Esophagus squamous epithelium (tissue), 5 donors: ENCODE measurements at regions not wholly inside any gene's neighbourhood (a gene's known extent, or its start where the extent isn't known, plus 50 kb on each side); places are given as distances from the start of the nearest gene placed in this dataset.

Experiments used
- DNase-seq: peaks from one replicate; lab custom pipeline; 2025; lab: John Stamatoyannopoulos, UW
- H3K27ac ChIP-seq, 4 donors: fragments of 200-600 bp; sonication (generic); one replicate each; pipeline ENCODE4 v1.5.1; 2016 to 2019; ENCODE audit warnings: mild to moderate bottlenecking in 1 of 4
- H3K27me3 ChIP-seq, 4 donors: fragments of 200-600 bp; sonication (generic); 1 replicate in 3 of 4; 2 replicates in 1 of 4; pipeline versions ENCODE4 v1.5.1 to v1.6.0; 2017 to 2021; ENCODE audit warnings: antibody characterized with exemption in 1 of 4
- H3K36me3 ChIP-seq, 3 donors: fragments of 200-600 bp; sonication (generic); one replicate each; pipeline ENCODE4 v1.5.1; 2016 to 2019
- H3K4me1 ChIP-seq, 3 donors: fragments of 200-600 bp; sonication (generic); one replicate each; pipeline ENCODE4 v1.5.1; 2017 to 2019
- H3K4me3 ChIP-seq, 4 donors: fragments of 200-600 bp; sonication (generic); 1 replicate in 3 of 4; 2 replicates in 1 of 4; pipeline ENCODE4 v1.5.1; 2016 to 2019; ENCODE audit warnings: mild to moderate bottlenecking in 2 of 4, moderate library complexity in 1 of 4
- H3K9me3 ChIP-seq, 3 donors: fragments of 200-600 bp; sonication (generic); one replicate each; pipeline ENCODE4 v1.5.1; 2016 to 2019
- POLR2A ChIP-seq, 4 donors: fragments of 450-650 bp; IDR thresholded peaks; one replicate each; pipeline ENCODE4 v1.6.1; 2017; ENCODE audit warnings: antibody characterized with exemption in 4 of 4, mild to moderate bottlenecking in 4 of 4, moderate library complexity in 3 of 4
- WGBS, 2 donors: methylation state at CpG; one replicate each; pipeline ENCODE4 v1.1.5; 2018; 5-methylcytosine and 5-hydroxymethylcytosine counted together
- intact Hi-C: fragments of 100-400 bp; cut with DNase I; formaldehyde crosslinking; loops from one replicate; pipeline ENCODE4 v1.15.0; 2022
- TF ChIP-seq, protein P1 (sequence below), 6 experiments: fragments of 450-650 bp in 4 of 6; fragments of 200-600 bp in 2 of 6; sonication (generic) in 2 of 6; IDR thresholded peaks; one replicate each; pipeline ENCODE4 v1.5.1; 2016 to 2019; ENCODE audit warnings: antibody characterized with exemption in 6 of 6, mild to moderate bottlenecking in 4 of 6, moderate library complexity in 4 of 6
- donor health status: DM: yes; HTN: yes; CAD: no.

DNA sequence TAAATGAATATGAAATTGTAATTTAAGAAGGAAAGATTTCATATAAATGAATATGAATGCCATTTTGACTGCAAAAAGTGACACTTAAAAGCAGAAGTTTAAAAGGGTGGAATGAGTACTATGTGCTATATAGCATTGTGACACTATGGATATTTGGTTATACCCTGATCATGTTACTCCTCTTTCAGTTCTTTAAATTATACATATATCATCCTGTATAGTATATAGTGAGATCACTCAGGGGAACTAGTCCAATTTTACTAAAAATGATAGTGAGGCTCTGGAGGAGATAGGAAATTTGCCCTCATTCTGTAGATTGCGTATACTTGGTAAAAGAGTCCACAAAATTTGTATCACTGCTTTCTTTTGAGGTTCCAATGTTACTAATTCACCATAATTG is 155.7 kb upstream of the BTG1 start:
- H3K4me1 ChIP-seq: peaks cover 0 to 8% (median 3%) of the 10 kb centered on the region in 3 donors
- whole genome bisulfite sequencing, 2 donors: 97 to 100% methylated on average over 1 of the region's 1 CpG
- H3K27me3 ChIP-seq: no peaks in the 10 kb centered on the region
- TF ChIP-seq, protein P1, sequence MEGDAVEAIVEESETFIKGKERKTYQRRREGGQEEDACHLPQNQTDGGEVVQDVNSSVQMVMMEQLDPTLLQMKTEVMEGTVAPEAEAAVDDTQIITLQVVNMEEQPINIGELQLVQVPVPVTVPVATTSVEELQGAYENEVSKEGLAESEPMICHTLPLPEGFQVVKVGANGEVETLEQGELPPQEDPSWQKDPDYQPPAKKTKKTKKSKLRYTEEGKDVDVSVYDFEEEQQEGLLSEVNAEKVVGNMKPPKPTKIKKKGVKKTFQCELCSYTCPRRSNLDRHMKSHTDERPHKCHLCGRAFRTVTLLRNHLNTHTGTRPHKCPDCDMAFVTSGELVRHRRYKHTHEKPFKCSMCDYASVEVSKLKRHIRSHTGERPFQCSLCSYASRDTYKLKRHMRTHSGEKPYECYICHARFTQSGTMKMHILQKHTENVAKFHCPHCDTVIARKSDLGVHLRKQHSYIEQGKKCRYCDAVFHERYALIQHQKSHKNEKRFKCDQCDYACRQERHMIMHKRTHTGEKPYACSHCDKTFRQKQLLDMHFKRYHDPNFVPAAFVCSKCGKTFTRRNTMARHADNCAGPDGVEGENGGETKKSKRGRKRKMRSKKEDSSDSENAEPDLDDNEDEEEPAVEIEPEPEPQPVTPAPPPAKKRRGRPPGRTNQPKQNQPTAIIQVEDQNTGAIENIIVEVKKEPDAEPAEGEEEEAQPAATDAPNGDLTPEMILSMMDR (IDR thresholded peaks at IDR 0.05): no peak
- no peak for TF ChIP-seq POLR2A (IDR thresholded peaks at IDR 0.05)
- no peaks in the 10 kb centered on the region for H3K9me3 ChIP-seq
- H3K36me3 ChIP-seq: no peaks in the 10 kb centered on the region
- no peak overlapping the region for H3K4me3 ChIP-seq
- intact Hi-C loops: no loop called here
- DNase-seq: no peak
- H3K27ac ChIP-seq: no peak overlapping the region

GRCh38 chr12:92300777-92301176 is 155.1 kb upstream of the BTG1 start:
- H3K9me3 ChIP-seq: no peaks in the 10 kb centered on the region
- no peak overlapping the region for H3K27ac ChIP-seq
- no peak overlapping the region for H3K4me3 ChIP-seq
- no peak for DNase-seq
- WGBS, 2 donors: 97 to 100% methylated on average over 2 of the region's 2 CpGs
- no peaks in the 10 kb centered on the region for H3K27me3 ChIP-seq
- no peak for TF ChIP-seq POLR2A (IDR thresholded peaks at IDR 0.05)
- TF ChIP-seq, protein P1 (IDR thresholded peaks at IDR 0.05): no peak
- intact Hi-C loops: no loop called here
- H3K36me3 ChIP-seq: no peaks in the 10 kb centered on the region
- peaks cover 0 to 8% (median 3%) of the 10 kb centered on the region in 3 donors for H3K4me1 ChIP-seq

- H3K9me3 ChIP-seq: no peaks in the 10 kb centered on the region
- no peaks in the 10 kb centered on the region for H3K36me3 ChIP-seq
- H3K4me1 ChIP-seq: peaks cover 0 to 8% (median 3%) of the 10 kb centered on the region in 3 donors
- TF ChIP-seq, protein P1 (IDR thresholded peaks at IDR 0.05): no peak
- TF ChIP-seq POLR2A (IDR thresholded peaks at IDR 0.05): no peak
- no peaks in the 10 kb centered on the region for H3K27me3 ChIP-seq
- intact Hi-C loops: no loop called here
- DNase-seq: no peak
- no peak overlapping the region for H3K27ac ChIP-seq
- 58 to 94% methylated on average over 3 of the region's 3 CpGs for WGBS, 2 donors
- H3K4me3 ChIP-seq: no peak overlapping the region
These were observed 154.1 kb upstream of the BTG1 start for GRCh38 chr12:92299744-92300143.

DNA sequence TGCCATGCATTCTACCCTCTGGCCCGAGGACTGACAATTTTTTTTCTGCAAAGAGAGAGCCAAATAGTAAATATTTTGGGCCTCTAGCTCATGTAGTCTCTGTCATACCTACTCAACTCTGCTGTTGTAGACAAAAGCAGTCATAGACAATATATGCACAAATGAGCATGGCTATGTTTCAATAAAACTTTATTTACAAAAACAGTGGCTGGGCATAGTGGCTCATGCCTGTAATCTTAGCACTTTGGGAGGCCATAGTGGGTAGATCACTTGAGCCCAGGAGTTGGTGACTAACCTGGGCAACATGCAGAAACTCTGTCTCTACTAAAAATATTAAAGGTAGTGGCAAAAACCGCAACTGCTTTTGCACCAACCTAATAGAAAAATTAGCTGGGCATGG is 153.7 kb upstream of the BTG1 start:
- H3K9me3 ChIP-seq: no peaks in the 10 kb centered on the region
- 51 to 100% methylated on average over 2 of the region's 2 CpGs for WGBS, 2 donors
- TF ChIP-seq, protein P1 (IDR thresholded peaks at IDR 0.05): no peak
- no peak for TF ChIP-seq POLR2A (IDR thresholded peaks at IDR 0.05)
- no peaks in the 10 kb centered on the region for H3K36me3 ChIP-seq
- no peak overlapping the region for H3K4me3 ChIP-seq
- H3K4me1 ChIP-seq: peaks cover 0 to 8% (median 3%) of the 10 kb centered on the region in 3 donors
- intact Hi-C loops: no loop called here
- DNase-seq: no peak
- no peak overlapping the region for H3K27ac ChIP-seq
- no peaks in the 10 kb centered on the region for H3K27me3 ChIP-seq

DNA sequence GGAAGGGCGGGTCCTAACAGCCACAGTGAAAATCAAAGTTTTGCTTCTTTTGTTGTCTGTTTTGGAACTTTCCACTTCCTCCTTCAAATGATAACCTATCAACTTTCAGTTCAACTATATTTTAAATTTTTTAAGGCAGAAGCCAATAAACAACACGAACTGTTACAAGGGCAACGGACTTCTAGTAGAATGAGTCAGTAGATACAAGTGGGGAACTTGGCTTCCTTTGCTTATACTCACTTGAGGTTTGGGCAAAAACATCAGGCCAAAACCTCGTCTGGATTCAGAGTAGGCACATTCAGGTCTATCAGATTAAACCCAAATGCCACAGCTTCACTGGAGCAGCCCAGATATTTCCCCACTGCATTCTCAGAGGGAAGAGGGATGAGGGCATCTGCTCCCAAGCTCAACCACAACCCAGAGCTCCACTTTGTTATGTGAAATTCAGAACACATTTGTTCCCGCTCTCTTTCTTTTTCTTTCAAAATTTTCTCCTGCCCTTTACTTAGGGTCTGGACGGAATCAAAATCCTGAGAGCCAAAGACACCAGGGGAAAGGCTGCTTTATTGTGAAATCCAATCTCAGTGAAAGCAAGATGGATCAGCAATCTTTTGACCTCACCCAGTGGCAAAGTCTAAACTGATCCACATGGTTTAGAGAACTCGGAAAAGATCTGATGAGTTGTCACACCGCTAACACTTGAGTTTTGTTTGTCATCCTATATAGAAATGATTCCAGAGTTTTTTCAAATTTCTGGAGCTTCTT is 152.5 kb upstream of the BTG1 start:
- Histone ChIP-seq H3K27ac (peak overlapping the region in 3 of 4 donors; percentile 5 to 71 (median 41)), H3K4me3 (no peak overlapping the region), H3K4me1 (peaks cover 0 to 8% (median 3%) of the 10 kb centered on the region in 3 donors), H3K36me3 (no peaks in the 10 kb centered on the region), H3K9me3 (no peaks in the 10 kb centered on the region), H3K27me3 (no peaks in the 10 kb centered on the region)
- DNase-seq: no peak
- no peak for TF ChIP-seq POLR2A (IDR thresholded peaks at IDR 0.05)
- TF ChIP-seq, protein P1 (IDR thresholded peaks at IDR 0.05): no peak
- intact Hi-C loops: no loop called here
- WGBS, 2 donors: 60 to 65% methylated on average over 8 of the region's 8 CpGs
